GM23248 (cell line): ENCODE measurements at regions not wholly inside any gene's neighbourhood (a gene's known extent, or its start where the extent isn't known, plus 50 kb on each side); places are given as distances from the start of the nearest gene placed in this dataset.

ENCODE experiments used
- EZH2 ChIP-seq: fragments of 200-600 bp; sonication (generic); IDR thresholded peaks from 2 replicates; pipeline ENCODE4 v1.6.1; 2018; ENCODE audit warnings: antibody characterized with exemption, mild to moderate bottlenecking; ENCODE audit not compliant: insufficient read depth, poor library complexity, severe bottlenecking
- EZH2phosphoT487 ChIP-seq: fragments of 200-600 bp; sonication (generic); IDR thresholded peaks from 2 replicates; pipeline ENCODE4 v1.6.1; 2018; ENCODE audit warnings: antibody characterized with exemption, moderate library complexity, mild to moderate bottlenecking, low read depth; ENCODE audit not compliant: insufficient read depth

- no peak for TF ChIP-seq EZH2phosphoT487
- TF ChIP-seq EZH2, result no peak
Observed at GRCh38 chr15:60204131-60204885, 193.5 kb downstream of the ANXA2 start.
